Upper lobe of left lung (tissue), 6 donors: ENCODE measurements at regions not wholly inside any gene's neighbourhood (a gene's known extent, or its start where the extent isn't known, plus 50 kb on each side); places are given as distances from the start of the nearest gene placed in this dataset.

Experiments
- ATAC-seq, 2 donors: fragments of 200-7000 bp; cut with Tn5 transposase; one replicate each; pipeline ENCODE4 v1.9.1; 2022; ENCODE audit warnings: mild to moderate bottlenecking in 2 of 2, moderate library complexity in 2 of 2; ENCODE audit not compliant: low FRiP score in 2 of 2
- DNase-seq, 2 donors: peaks; one replicate each; pipeline ENCODE4 v3.0.0-alpha.2; 2019 to 2020
- H3K27ac ChIP-seq, 4 donors: fragments of 200-600 bp; sonication (generic); one replicate each; pipeline ENCODE4 v1.5.1; 2016 to 2019
- H3K27me3 ChIP-seq, 4 donors: fragments of 200-600 bp; sonication (generic); one replicate each; pipeline ENCODE4 v1.5.1; 2017 to 2019
- H3K36me3 ChIP-seq, 4 donors: fragments of 200-600 bp; sonication (generic); one replicate each; pipeline ENCODE4 v1.5.1; 2016 to 2019
- H3K4me1 ChIP-seq, 4 donors: fragments of 200-600 bp; sonication (generic); one replicate each; pipeline ENCODE4 v1.5.1; 2018 to 2019
- H3K4me3 ChIP-seq, 4 donors: fragments of 200-600 bp; sonication (generic); one replicate each; pipeline ENCODE4 v1.5.1; 2017 to 2019; ENCODE audit warnings: mild to moderate bottlenecking in 2 of 4, moderate library complexity in 1 of 4
- H3K9me3 ChIP-seq, 4 donors: fragments of 200-600 bp; sonication (generic); one replicate each; pipeline ENCODE4 v1.5.1; 2018 to 2019
- CTCF ChIP-seq, 6 experiments: fragments of 450-650 bp in 4 of 6; fragments of 200-600 bp in 2 of 6; sonication (generic) in 2 of 6; IDR thresholded peaks; one replicate each; pipeline ENCODE4 v1.5.1; 2016 to 2019; ENCODE audit warnings: antibody characterized with exemption in 6 of 6
- EP300 ChIP-seq, 4 donors: sonication (generic); formaldehyde crosslinking; IDR thresholded peaks; one replicate each; pipeline ENCODE4 v1.5.1; 2017; ENCODE audit warnings: antibody characterized with exemption in 4 of 4, control low read depth in 2 of 4
- POLR2A ChIP-seq, 4 donors: fragments of 450-650 bp; IDR thresholded peaks; one replicate each; pipeline ENCODE4 v1.5.1; 2016 to 2017; ENCODE audit warnings: antibody characterized with exemption in 4 of 4, mild to moderate bottlenecking in 2 of 4
- POLR2AphosphoS5 ChIP-seq, 2 donors: sonication (generic); formaldehyde crosslinking; IDR thresholded peaks; one replicate each; pipeline ENCODE4 v1.5.1; 2017; ENCODE audit warnings: antibody characterized with exemption in 2 of 2
- WGBS, 2 donors: methylation state at CpG; one replicate each; pipeline ENCODE4 v1.1.5; 2017 to 2018; 5-methylcytosine and 5-hydroxymethylcytosine counted together
- donor health status: DM: no; HTN: no; CAD: no; lungs with moderate emphysema.
- donor health status: DM: no; HTN: yes; CAD: no; lungs with severe emphysema.

- H3K4me3 ChIP-seq = no peak overlapping the region
- H3K27me3 ChIP-seq = no peaks in the 10 kb centered on the region
- no peaks in the 10 kb centered on the region for H3K4me1 ChIP-seq
- DNase-seq (no peak), ATAC-seq (no peak)
- no peaks in the 10 kb centered on the region for H3K36me3 ChIP-seq
- 65 to 71% methylated on average over 7 of the region's 7 CpGs for WGBS, 2 donors
- no peak overlapping the region for H3K27ac ChIP-seq
- TF ChIP-seq CTCF (IDR thresholded peaks at IDR 0.05) (no peak), POLR2AphosphoS5 (IDR thresholded peaks at IDR 0.05) (no peak), POLR2A (IDR thresholded peaks at IDR 0.05) (no peak), EP300 (IDR thresholded peaks at IDR 0.05) (no peak)
- peaks cover 0 to 8% (median 0%) of the 10 kb centered on the region in 4 donors for H3K9me3 ChIP-seq
Measured at GRCh38 chr10:10156917-10157600, 860.6 kb upstream of the CELF2 start.

- Histone ChIP-seq H3K4me1 (no peaks in the 10 kb centered on the region), H3K36me3 (no peaks in the 10 kb centered on the region), H3K4me3 (no peak overlapping the region), H3K9me3 (peaks cover 0 to 8% (median 0%) of the 10 kb centered on the region in 4 donors), H3K27ac (no peak overlapping the region), H3K27me3 (no peaks in the 10 kb centered on the region)
- ATAC-seq = peak in 1 of 2 donors; percentile 46
- peak in 1 of 2 donors; percentile 67 for DNase-seq
- no peak for TF ChIP-seq EP300 (IDR thresholded peaks at IDR 0.05)
- no peak for TF ChIP-seq POLR2A (IDR thresholded peaks at IDR 0.05)
- no peak for TF ChIP-seq CTCF (IDR thresholded peaks at IDR 0.05)
- no peak for TF ChIP-seq POLR2AphosphoS5 (IDR thresholded peaks at IDR 0.05)
- 91 to 98% methylated on average over 7 to 10 of the region's 27 CpGs for WGBS, 2 donors
Measured at GRCh38 chr10:10160821-10161312, 856.8 kb upstream of the CELF2 start.

- Histone ChIP-seq H3K27me3 (no peaks in the 10 kb centered on the region), H3K4me3 (no peak overlapping the region), H3K4me1 (no peaks in the 10 kb centered on the region), H3K9me3 (peaks cover 0 to 8% (median 0%) of the 10 kb centered on the region in 4 donors), H3K36me3 (no peaks in the 10 kb centered on the region), H3K27ac (no peak overlapping the region)
- DNase-seq = no peak
- TF ChIP-seq POLR2AphosphoS5 (IDR thresholded peaks at IDR 0.05) = no peak
- WGBS, 2 donors = 72 to 73% methylated on average over 3 of the region's 3 CpGs
- ATAC-seq = no peak
Measured at GRCh38 chr10:10164848-10165247, 852.8 kb upstream of the CELF2 start.

- ATAC-seq = no peak
- peaks cover 0 to 6% (median 0%) of the 10 kb centered on the region in 4 donors for H3K9me3 ChIP-seq
- no peak overlapping the region for H3K27ac ChIP-seq
- WGBS, 2 donors = 48 to 65% methylated on average over 1 of the region's 1 CpG
- no peak for DNase-seq
- H3K36me3 ChIP-seq = no peaks in the 10 kb centered on the region
- no peak for TF ChIP-seq EP300 (IDR thresholded peaks at IDR 0.05)
- TF ChIP-seq POLR2AphosphoS5 (IDR thresholded peaks at IDR 0.05) = no peak
- no peak for TF ChIP-seq CTCF (IDR thresholded peaks at IDR 0.05)
- no peak for TF ChIP-seq POLR2A (IDR thresholded peaks at IDR 0.05)
- H3K4me1 ChIP-seq = no peaks in the 10 kb centered on the region
- no peaks in the 10 kb centered on the region for H3K27me3 ChIP-seq
- no peak overlapping the region for H3K4me3 ChIP-seq
Measured at GRCh38 chr10:10165415-10165814, 852.3 kb upstream of the CELF2 start.

- 77 to 90% methylated on average over 3 of the region's 3 CpGs for WGBS, 2 donors
- ATAC-seq = no peak
- H3K27me3 ChIP-seq = no peaks in the 10 kb centered on the region
Measured at GRCh38 chr10:10178476-10178875, 839.2 kb upstream of the CELF2 start.

More at GRCh38 chr10:10178476-10178875, 839.2 kb upstream of the CELF2 start:
- Histone ChIP-seq H3K9me3 (no peaks in the 10 kb centered on the region), H3K4me1 (no peaks in the 10 kb centered on the region), H3K4me3 (no peak overlapping the region), H3K27ac (no peak overlapping the region), H3K36me3 (no peaks in the 10 kb centered on the region)
- TF ChIP-seq POLR2A (IDR thresholded peaks at IDR 0.05) (no peak), CTCF (IDR thresholded peaks at IDR 0.05) (no peak), EP300 (IDR thresholded peaks at IDR 0.05) (no peak), POLR2AphosphoS5 (IDR thresholded peaks at IDR 0.05) (no peak)
- no peak for DNase-seq
